ENCODE measurements at regions not wholly inside any gene's neighbourhood (a gene's known extent, or its start where the extent isn't known, plus 50 kb on each side); places are given as distances from the start of the nearest gene placed in this dataset.

DNA sequence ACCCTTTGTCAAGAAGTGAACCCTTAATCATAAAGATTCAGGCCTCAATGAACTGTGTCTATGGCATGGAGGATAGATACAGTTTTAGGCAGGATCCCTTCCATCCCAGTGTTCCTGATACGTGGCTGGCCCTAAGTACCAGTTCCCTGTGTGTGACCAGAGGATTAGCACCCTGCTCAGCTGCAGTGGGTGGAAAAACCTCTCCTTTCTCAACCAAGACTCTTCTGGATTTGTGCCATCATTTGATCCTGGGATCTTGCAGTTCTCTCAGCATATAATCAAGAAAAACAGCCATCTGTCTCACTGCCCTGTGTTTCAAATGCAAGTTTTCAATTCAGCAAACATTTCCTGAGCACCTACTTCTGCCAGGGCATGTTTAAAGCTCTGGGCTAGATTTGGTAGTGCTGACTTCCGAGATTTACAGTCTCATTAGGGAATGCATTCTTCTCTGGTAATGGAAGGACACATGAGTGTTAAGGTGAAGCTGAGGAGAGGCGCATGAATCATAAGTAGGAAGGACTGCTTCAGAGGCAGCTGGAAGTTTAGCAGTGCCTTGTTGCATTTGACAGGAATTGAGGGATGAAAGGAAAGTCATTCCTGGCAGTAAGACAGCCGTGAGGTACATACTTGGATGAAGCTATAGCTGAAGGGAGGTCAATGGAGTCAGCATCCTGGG lies 388.3 kb downstream of the MFSD1 start:
- TF ChIP-seq, protein P1, sequence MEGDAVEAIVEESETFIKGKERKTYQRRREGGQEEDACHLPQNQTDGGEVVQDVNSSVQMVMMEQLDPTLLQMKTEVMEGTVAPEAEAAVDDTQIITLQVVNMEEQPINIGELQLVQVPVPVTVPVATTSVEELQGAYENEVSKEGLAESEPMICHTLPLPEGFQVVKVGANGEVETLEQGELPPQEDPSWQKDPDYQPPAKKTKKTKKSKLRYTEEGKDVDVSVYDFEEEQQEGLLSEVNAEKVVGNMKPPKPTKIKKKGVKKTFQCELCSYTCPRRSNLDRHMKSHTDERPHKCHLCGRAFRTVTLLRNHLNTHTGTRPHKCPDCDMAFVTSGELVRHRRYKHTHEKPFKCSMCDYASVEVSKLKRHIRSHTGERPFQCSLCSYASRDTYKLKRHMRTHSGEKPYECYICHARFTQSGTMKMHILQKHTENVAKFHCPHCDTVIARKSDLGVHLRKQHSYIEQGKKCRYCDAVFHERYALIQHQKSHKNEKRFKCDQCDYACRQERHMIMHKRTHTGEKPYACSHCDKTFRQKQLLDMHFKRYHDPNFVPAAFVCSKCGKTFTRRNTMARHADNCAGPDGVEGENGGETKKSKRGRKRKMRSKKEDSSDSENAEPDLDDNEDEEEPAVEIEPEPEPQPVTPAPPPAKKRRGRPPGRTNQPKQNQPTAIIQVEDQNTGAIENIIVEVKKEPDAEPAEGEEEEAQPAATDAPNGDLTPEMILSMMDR (IDR thresholded peaks at IDR 0.05; ENCODE audit: low read depth, low read length, poor library complexity, severe bottlenecking) = no peak
- no peak for TF ChIP-seq EZH2phosphoT487 (IDR thresholded peaks at IDR 0.05; ENCODE audit: borderline replicate concordance, low read length)

Measured in DOHH2 (cell line).